Endothelial cell of umbilical vein (primary cell): ENCODE measurements at regions not wholly inside any gene's neighbourhood (a gene's known extent, or its start where the extent isn't known, plus 50 kb on each side); places are given as distances from the start of the nearest gene placed in this dataset.

ENCODE experiments used
- BruUV-seq: library from RNA; stranded (reverse); fragments of 400-500 nt; replicated peaks from 2 replicates; lab custom pipeline; 2021; lab: Mats Ljungman, UMichigan
- CTCF ChIA-PET: fragments of 300-600, 350-600 bp; sonication (Branson Sonifier 250); formaldehyde crosslinking; loops from one replicate; lab custom pipeline; 2021; ENCODE audit warnings: antibody characterized with exemption, inconsistent platforms; lab: Charles Lee
- POLR2A ChIA-PET: fragments of 300-600, 350-600 bp; sonication (Branson Sonifier 250); formaldehyde crosslinking; loops from one replicate; lab custom pipeline; 2021; ENCODE audit warnings: antibody characterized with exemption, inconsistent platforms; lab: Charles Lee
- DNase-seq: peaks from one replicate; pipeline ENCODE4 v3.0.0-alpha.2; 2011; ENCODE audit warnings: low read depth, low spot score
- FAIRE-seq: peaks from 2 replicates; lab custom pipeline; 2011; peaks lifted over from hg19 to GRCh38; lab: Jason Lieb, UNC
- H2AFZ ChIP-seq: 2 replicates; pipeline ENCODE4 v1.6.0; 2012; ENCODE audit warnings: low read depth, low read length, control low read depth, inconsistent platforms
- H3K27ac ChIP-seq: 2 replicates; pipeline ENCODE4 v1.5.1; 2011; ENCODE audit warnings: low read depth, mild to moderate bottlenecking, control low read depth, low read length, moderate library complexity; ENCODE audit not compliant: insufficient read depth
- H3K27me3 ChIP-seq, 2 experiments: 2 replicates each; pipeline versions ENCODE4 v1.6.0 to v1.6.1; 2011; ENCODE audit warnings: low read length in 2 of 2, mixed read lengths in 1 of 2; ENCODE audit not compliant: control insufficient read depth in 2 of 2, insufficient read depth in 2 of 2
- H3K36me3 ChIP-seq, 2 experiments: 2 replicates in 1 of 2; 3 replicates in 1 of 2; pipeline ENCODE4 v1.5.1; 2011; ENCODE audit warnings: low read length in 2 of 2, mild to moderate bottlenecking in 1 of 2, moderate library complexity in 1 of 2; ENCODE audit not compliant: control insufficient read depth in 2 of 2, insufficient read depth in 2 of 2; ENCODE audit errors: extremely low read depth in 1 of 2
- H3K4me1 ChIP-seq: 3 replicates; pipeline ENCODE4 v1.5.1; 2011; ENCODE audit warnings: mild to moderate bottlenecking, low read length; ENCODE audit not compliant: control insufficient read depth, insufficient read depth; ENCODE audit errors: extremely low read depth
- H3K4me2 ChIP-seq: 2 replicates; pipeline ENCODE4 v1.6.1; 2011; ENCODE audit warnings: low read length, control low read depth, mixed read lengths; ENCODE audit not compliant: insufficient read depth
- H3K4me3 ChIP-seq, 3 experiments: fragments of 200-600 bp in 1 of 3; sonication (generic), shearing (Covaris generic) in 1 of 3; replicated peaks in 1 of 3; 2 replicates each; pipeline ENCODE4 v1.5.1; 2011 to 2016; ENCODE audit warnings: control low read depth in 3 of 3, low read length in 3 of 3, mild to moderate bottlenecking in 2 of 3, inconsistent platforms in 1 of 3, low read depth in 1 of 3, moderate library complexity in 1 of 3; ENCODE audit not compliant: insufficient read depth in 1 of 3
- H3K79me2 ChIP-seq: 2 replicates; pipeline ENCODE4 v1.6.0; 2012; ENCODE audit warnings: low read length, inconsistent platforms; ENCODE audit not compliant: control insufficient read depth, insufficient read depth
- H3K9ac ChIP-seq: replicated peaks from 2 replicates; pipeline ENCODE3; 2011; ENCODE audit warnings: low read length, control low read depth; ENCODE audit not compliant: insufficient read depth; ENCODE audit errors: extremely low read depth
- H3K9me1 ChIP-seq: replicated peaks from 3 replicates; pipeline ENCODE4 v1.6.0; 2011; ENCODE audit warnings: mild to moderate bottlenecking, low read length; ENCODE audit not compliant: control insufficient read depth, insufficient read depth; ENCODE audit errors: extremely low read depth
- H3K9me3 ChIP-seq: replicated peaks from 2 replicates; pipeline ENCODE4 v1.5.1; 2012; ENCODE audit warnings: low read length, inconsistent platforms; ENCODE audit not compliant: control insufficient read depth, insufficient read depth
- H4K20me1 ChIP-seq: replicated peaks from 2 replicates; pipeline ENCODE3; 2011; ENCODE audit warnings: mild to moderate bottlenecking, low read length; ENCODE audit not compliant: control insufficient read depth, insufficient read depth; ENCODE audit errors: extremely low read depth
- CTCF ChIP-seq, 2 donors: IDR thresholded peaks; 1 replicate in 1 of 2; 2 replicates in 1 of 2; pipeline ENCODE4 v1.5.1; 2011; ENCODE audit warnings: low read length in 2 of 2, mild to moderate bottlenecking in 2 of 2, moderate library complexity in 2 of 2, control low read depth in 1 of 2, inconsistent platforms in 1 of 2, low read depth in 1 of 2; ENCODE audit not compliant: insufficient read depth in 1 of 2; ENCODE audit errors: extremely low read depth in 1 of 2
- EZH2 ChIP-seq: IDR thresholded peaks from 2 replicates; pipeline ENCODE4 v1.6.1; 2012; ENCODE audit warnings: borderline replicate concordance, low read depth, mild to moderate bottlenecking, moderate library complexity, low read length, inconsistent platforms; ENCODE audit not compliant: severe bottlenecking
- FOS ChIP-seq: IDR thresholded peaks from 2 replicates; pipeline ENCODE4 v1.6.1; 2011; ENCODE audit warnings: mild to moderate bottlenecking, low read length, moderate library complexity, borderline replicate concordance; ENCODE audit not compliant: insufficient read depth
- GATA2 ChIP-seq: IDR thresholded peaks from 2 replicates; pipeline ENCODE4 v1.7.0; 2011; ENCODE audit warnings: low read depth, mild to moderate bottlenecking, moderate library complexity, mixed read lengths, low read length; ENCODE audit not compliant: insufficient read length, insufficient read depth
- JUN ChIP-seq: IDR thresholded peaks from 2 replicates; pipeline ENCODE4 v1.6.1; 2011; ENCODE audit warnings: borderline replicate concordance, low read depth; ENCODE audit not compliant: insufficient read length, insufficient read depth
- MAX ChIP-seq: IDR thresholded peaks from 2 replicates; pipeline ENCODE4 v1.6.1; 2011; ENCODE audit not compliant: insufficient read depth, insufficient read length
- MYC ChIP-seq: IDR thresholded peaks from one replicate; pipeline ENCODE4 v1.6.1; 2011; ENCODE audit warnings: mild to moderate bottlenecking, low read depth, low read length
- POLR2A ChIP-seq: IDR thresholded peaks from 2 replicates; pipeline ENCODE4 v1.6.1; 2012; ENCODE audit warnings: low read depth, mild to moderate bottlenecking, control low read depth, low read length
- POLR2AphosphoS5 ChIP-seq: IDR thresholded peaks from 2 replicates; pipeline ENCODE4 v1.6.1; 2012; ENCODE audit warnings: low read depth, mild to moderate bottlenecking, control low read depth, low read length, moderate library complexity; ENCODE audit not compliant: insufficient read depth
- dilution Hi-C: fragments of 300-500 bp; cut with MboI; formaldehyde crosslinking; loops from one replicate; pipeline ENCODE4 v1.15.0; 2019; ENCODE audit warnings: low sequenced_read_pairs; ENCODE audit not compliant: extremely low pct_ligation_motif_present
- intact Hi-C: fragments of 100-400 bp; cut with micrococcal nuclease; formaldehyde crosslinking; loops from one replicate; pipeline ENCODE4 v1.10.0; 2022

- H4K20me1 ChIP-seq = no peaks in the 10 kb centered on the region
- no peak overlapping the region for H2AFZ ChIP-seq
- no peak overlapping the region for H3K4me3 ChIP-seq
- no TSS peak for BruUV-seq
- intact Hi-C loops (no loop called here), dilution Hi-C loops (no loop called here)
- TF ChIP-seq POLR2A (no peak), FOS (no peak), MYC (no peak), POLR2AphosphoS5 (no peak), CTCF (IDR thresholded peaks at IDR 0.05; ENCODE audit: extremely low read depth in 1 of 2, insufficient read depth in 1 of 2, low read depth in 1 of 2, low read length in 2 of 2) (no peak), MAX (no peak), GATA2 (no peak), JUN (no peak), EZH2 (no peak)
- H3K27ac ChIP-seq = no peak overlapping the region
- DNase-seq (no peak), FAIRE-seq (no peak)
- no peaks in the 10 kb centered on the region for H3K79me2 ChIP-seq
- no peak overlapping the region for H3K9ac ChIP-seq
- H3K4me2 ChIP-seq = no peak overlapping the region
- ChIA-PET CTCF (interaction anchor here (1.0 to 2.3 kb wide), 2 partner anchors 13 to 29 kb away, joined by 4 to 7 read pairs; no protein-coding TSS in a partner anchor), POLR2A (no interaction called here)
- H3K36me3 ChIP-seq = no peaks in the 10 kb centered on the region
- no peaks in the 10 kb centered on the region for H3K27me3 ChIP-seq
- H3K4me1 ChIP-seq = no peaks in the 10 kb centered on the region
- H3K9me1 ChIP-seq = no peaks in the 10 kb centered on the region
- H3K9me3 ChIP-seq = no peaks in the 10 kb centered on the region
Observed at GRCh38 chr13:80145171-80145690, 195.7 kb downstream of the SPRY2 start.
